ENCODE measurements at regions not wholly inside any gene's neighbourhood (a gene's known extent, or its start where the extent isn't known, plus 50 kb on each side); places are given as distances from the start of the nearest gene placed in this dataset.

GRCh38 chr1:98084188-98084587, 163.4 kb upstream of the DPYD start:
- Histone ChIP-seq H3K27me3 (ENCODE audit: control insufficient read depth, insufficient read depth, low read length) (no peaks in the 10 kb centered on the region), H3K9me3 (ENCODE audit: control insufficient read depth in 2 of 3, insufficient read depth in 1 of 3, low read length in 3 of 3) (no peaks in the 10 kb centered on the region), H3K4me3 (ENCODE audit: low read length in 3 of 3) (no peak overlapping the region), H3K27ac (ENCODE audit: low read depth in 2 of 2, low read length in 2 of 2) (no peak overlapping the region), H3K9ac (ENCODE audit: low read length in 3 of 3) (no peak overlapping the region), H3K36me3 (ENCODE audit: control insufficient read depth in 2 of 3, insufficient read depth in 3 of 3, low read length in 3 of 3) (no peaks in the 10 kb centered on the region), H3K4me1 (ENCODE audit: control insufficient read depth in 2 of 3, insufficient read depth in 2 of 3, low read depth in 1 of 3, low read length in 3 of 3) (no peaks in the 10 kb centered on the region)
- TF ChIP-seq, protein P1, sequence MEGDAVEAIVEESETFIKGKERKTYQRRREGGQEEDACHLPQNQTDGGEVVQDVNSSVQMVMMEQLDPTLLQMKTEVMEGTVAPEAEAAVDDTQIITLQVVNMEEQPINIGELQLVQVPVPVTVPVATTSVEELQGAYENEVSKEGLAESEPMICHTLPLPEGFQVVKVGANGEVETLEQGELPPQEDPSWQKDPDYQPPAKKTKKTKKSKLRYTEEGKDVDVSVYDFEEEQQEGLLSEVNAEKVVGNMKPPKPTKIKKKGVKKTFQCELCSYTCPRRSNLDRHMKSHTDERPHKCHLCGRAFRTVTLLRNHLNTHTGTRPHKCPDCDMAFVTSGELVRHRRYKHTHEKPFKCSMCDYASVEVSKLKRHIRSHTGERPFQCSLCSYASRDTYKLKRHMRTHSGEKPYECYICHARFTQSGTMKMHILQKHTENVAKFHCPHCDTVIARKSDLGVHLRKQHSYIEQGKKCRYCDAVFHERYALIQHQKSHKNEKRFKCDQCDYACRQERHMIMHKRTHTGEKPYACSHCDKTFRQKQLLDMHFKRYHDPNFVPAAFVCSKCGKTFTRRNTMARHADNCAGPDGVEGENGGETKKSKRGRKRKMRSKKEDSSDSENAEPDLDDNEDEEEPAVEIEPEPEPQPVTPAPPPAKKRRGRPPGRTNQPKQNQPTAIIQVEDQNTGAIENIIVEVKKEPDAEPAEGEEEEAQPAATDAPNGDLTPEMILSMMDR (IDR thresholded peaks at IDR 0.05; ENCODE audit: borderline replicate concordance, extremely low read depth, insufficient read depth): no peak
- FAIRE-seq (no peak), DNase-seq (no peak)
- intact Hi-C loops (cut with DNase I): no loop called here

DNA sequence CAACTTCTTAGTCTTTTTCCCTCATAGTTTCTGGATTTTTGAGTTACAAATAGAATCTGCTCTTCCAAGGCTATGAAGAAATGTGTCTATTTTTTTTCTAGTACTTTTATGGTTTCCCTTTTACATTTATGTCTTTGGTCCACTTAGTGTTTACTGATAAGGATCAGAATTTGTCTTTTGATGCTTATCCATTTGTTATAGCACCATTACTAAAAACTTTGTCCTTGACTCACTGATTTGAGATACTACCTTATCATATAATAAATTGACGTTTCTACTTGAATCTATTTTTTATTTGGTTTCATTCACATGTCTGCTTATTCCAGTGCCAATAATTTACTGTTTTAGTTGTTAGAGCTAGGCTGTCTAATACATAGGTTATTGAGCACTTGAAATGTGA, 161.1 kb upstream of the DPYD start:
- no peak overlapping the region for H3K4me3 ChIP-seq (ENCODE audit: low read length in 3 of 3)
- no peaks in the 10 kb centered on the region for H3K27me3 ChIP-seq (ENCODE audit: control insufficient read depth, insufficient read depth, low read length)
- no peak overlapping the region for H3K27ac ChIP-seq (ENCODE audit: low read depth in 2 of 2, low read length in 2 of 2)
- H3K9me3 ChIP-seq (ENCODE audit: control insufficient read depth in 2 of 3, insufficient read depth in 1 of 3, low read length in 3 of 3): no peaks in the 10 kb centered on the region
- H3K4me1 ChIP-seq (ENCODE audit: control insufficient read depth in 2 of 3, insufficient read depth in 2 of 3, low read depth in 1 of 3, low read length in 3 of 3): no peaks in the 10 kb centered on the region
- DNase-seq (no peak), FAIRE-seq (no peak)
- H3K9ac ChIP-seq (ENCODE audit: low read length in 3 of 3): no peak overlapping the region
- TF ChIP-seq, protein P1 (IDR thresholded peaks at IDR 0.05; ENCODE audit: borderline replicate concordance, extremely low read depth, insufficient read depth): no peak
- H3K36me3 ChIP-seq (ENCODE audit: control insufficient read depth in 2 of 3, insufficient read depth in 3 of 3, low read length in 3 of 3): no peaks in the 10 kb centered on the region
- intact Hi-C loops (cut with DNase I): no loop called here

DNA sequence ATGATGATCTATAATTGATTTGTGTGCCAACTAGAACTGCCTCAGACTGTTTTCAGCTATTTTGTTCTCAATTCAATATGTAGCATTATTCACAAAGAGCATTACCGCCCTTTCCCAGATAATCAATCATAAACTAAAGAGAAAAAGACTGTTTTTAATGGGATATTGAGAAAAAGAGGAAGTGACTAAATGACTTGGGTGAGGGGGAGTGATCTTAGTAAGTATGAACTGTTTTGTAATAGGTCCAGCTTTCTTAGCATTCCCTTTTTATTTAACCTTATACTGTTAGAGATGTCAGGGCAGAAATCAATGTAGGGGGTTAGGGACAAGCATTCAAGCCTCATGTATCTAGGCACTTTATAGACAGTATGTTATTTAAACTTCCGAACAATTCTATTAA, 157.8 kb upstream of the DPYD start:
- Histone ChIP-seq H3K36me3 (ENCODE audit: control insufficient read depth in 2 of 3, insufficient read depth in 3 of 3, low read length in 3 of 3) (no peaks in the 10 kb centered on the region), H3K9me3 (ENCODE audit: control insufficient read depth in 2 of 3, insufficient read depth in 1 of 3, low read length in 3 of 3) (no peaks in the 10 kb centered on the region), H3K9ac (ENCODE audit: low read length in 3 of 3) (no peak overlapping the region), H3K4me3 (ENCODE audit: low read length in 3 of 3) (no peak overlapping the region), H3K27ac (ENCODE audit: low read depth in 2 of 2, low read length in 2 of 2) (no peak overlapping the region), H3K27me3 (ENCODE audit: control insufficient read depth, insufficient read depth, low read length) (no peaks in the 10 kb centered on the region), H3K4me1 (ENCODE audit: control insufficient read depth in 2 of 3, insufficient read depth in 2 of 3, low read depth in 1 of 3, low read length in 3 of 3) (no peaks in the 10 kb centered on the region)
- TF ChIP-seq, protein P1 (IDR thresholded peaks at IDR 0.05; ENCODE audit: borderline replicate concordance, extremely low read depth, insufficient read depth): no peak
- FAIRE-seq (no peak), DNase-seq (no peak)
- intact Hi-C loops (cut with DNase I): no loop called here

DNA sequence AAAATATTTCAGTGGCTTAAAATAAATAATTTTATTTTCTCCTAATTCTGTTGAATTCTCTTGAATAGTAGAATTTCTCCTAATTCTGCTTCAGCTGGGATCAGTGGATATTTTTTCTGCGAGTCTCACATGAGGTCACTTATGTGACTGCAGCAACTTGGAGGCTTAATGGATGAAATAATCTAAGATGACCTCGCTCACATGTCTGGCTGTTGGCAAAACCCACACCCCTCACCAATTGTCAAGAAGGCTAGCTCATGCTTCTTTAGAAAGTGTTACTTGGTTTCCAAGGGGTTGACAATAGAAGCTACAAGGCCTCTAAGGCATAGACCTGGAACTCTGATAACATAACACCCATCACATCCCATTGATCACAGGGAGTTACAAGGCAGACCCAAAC, 156.9 kb upstream of the DPYD start:
- intact Hi-C loops (cut with DNase I): no loop called here
- TF ChIP-seq, protein P1 (IDR thresholded peaks at IDR 0.05; ENCODE audit: borderline replicate concordance, extremely low read depth, insufficient read depth): no peak
- H3K4me3 ChIP-seq (ENCODE audit: low read length in 3 of 3): no peak overlapping the region
- H3K9me3 ChIP-seq (ENCODE audit: control insufficient read depth in 2 of 3, insufficient read depth in 1 of 3, low read length in 3 of 3): no peaks in the 10 kb centered on the region
- H3K27ac ChIP-seq (ENCODE audit: low read depth in 2 of 2, low read length in 2 of 2): no peak overlapping the region
- H3K9ac ChIP-seq (ENCODE audit: low read length in 3 of 3): no peak overlapping the region
- H3K36me3 ChIP-seq (ENCODE audit: control insufficient read depth in 2 of 3, insufficient read depth in 3 of 3, low read length in 3 of 3): no peaks in the 10 kb centered on the region
- DNase-seq (no peak), FAIRE-seq (no peak)
- H3K27me3 ChIP-seq (ENCODE audit: control insufficient read depth, insufficient read depth, low read length): no peaks in the 10 kb centered on the region
- no peaks in the 10 kb centered on the region for H3K4me1 ChIP-seq (ENCODE audit: control insufficient read depth in 2 of 3, insufficient read depth in 2 of 3, low read depth in 1 of 3, low read length in 3 of 3)

Data from kidney (tissue), 13 donors.